Hematopoietic multipotent progenitor cell treated with erythropoietin and hydrocortisone succinate and interleukin-3 and kit ligand, for 15 days (in vitro differentiated cells): ENCODE measurements at regions not wholly inside any gene's neighbourhood (a gene's known extent, or its start where the extent isn't known, plus 50 kb on each side); places are given as distances from the start of the nearest gene placed in this dataset.
"Not testable (repeated sequence)": the region's sequence is repeated elsewhere in the genome, so short reads cannot be mapped to it uniquely, and the experiment has no call there.

Source experiments
- DNase-seq: peaks from one replicate; pipeline ENCODE4 v3.0.0-alpha.2; 2015; ENCODE audit warnings: low spot score

GRCh38 chr6:20341096-20341495 is 60.6 kb upstream of the E2F3 start:
- no peak for DNase-seq

- DNase-seq: no peak
Measured at GRCh38 chr6:20341564-20341963, 60.1 kb upstream of the E2F3 start.

DNA sequence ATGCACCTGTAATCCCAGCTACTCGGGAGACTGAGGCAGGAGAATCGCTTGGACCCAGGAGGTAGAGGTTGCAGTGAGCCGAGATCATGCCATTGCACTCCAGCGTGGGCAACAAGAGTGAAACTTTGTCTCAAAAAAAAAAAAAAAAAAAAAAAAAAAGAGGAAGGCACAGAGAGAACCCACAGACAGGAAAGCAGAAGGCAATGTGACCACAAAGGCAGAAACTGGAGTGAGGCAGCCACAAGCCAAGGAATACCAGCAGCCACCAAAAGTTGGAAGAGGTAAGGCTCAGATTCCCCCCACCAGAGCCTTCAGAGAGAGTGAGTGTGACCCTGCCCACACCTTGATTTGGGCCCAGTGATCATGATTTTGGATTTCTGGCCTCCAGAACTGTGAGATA is 54.7 kb upstream of the E2F3 start:
- not testable (repeated sequence) for DNase-seq

GRCh38 chr6:20348041-20348440 is 53.6 kb upstream of the E2F3 start:
- no peak for DNase-seq

- no peak for DNase-seq
Measured at GRCh38 chr6:20349225-20349624, 52.5 kb upstream of the E2F3 start.

GRCh38 chr6:20350215-20350614 is 51.5 kb upstream of the E2F3 start:
- DNase-seq: no peak

GRCh38 chr6:20351534-20351933 is 50.1 kb upstream of the E2F3 start:
- no peak for DNase-seq
